ENCODE measurements at regions not wholly inside any gene's neighbourhood (a gene's known extent, or its start where the extent isn't known, plus 50 kb on each side); places are given as distances from the start of the nearest gene placed in this dataset.

DNA sequence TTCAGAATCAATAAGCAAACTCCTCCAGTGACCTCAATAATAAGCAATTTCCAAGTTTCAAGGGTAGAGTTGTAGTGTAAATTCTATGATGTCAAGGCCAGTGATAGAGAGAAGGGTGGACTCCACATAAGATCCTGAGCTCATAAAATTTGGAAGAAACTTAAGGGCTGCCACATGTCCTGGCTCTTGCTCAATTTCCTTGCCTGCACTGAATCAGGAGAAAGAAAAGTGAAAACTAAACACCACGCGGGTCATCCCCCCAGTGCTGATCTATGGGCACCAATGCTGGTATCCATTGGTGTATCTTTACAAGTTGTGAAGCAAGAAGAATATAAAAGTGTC lies 392.0 kb upstream of the INTU start:
- TF ChIP-seq, protein P1, sequence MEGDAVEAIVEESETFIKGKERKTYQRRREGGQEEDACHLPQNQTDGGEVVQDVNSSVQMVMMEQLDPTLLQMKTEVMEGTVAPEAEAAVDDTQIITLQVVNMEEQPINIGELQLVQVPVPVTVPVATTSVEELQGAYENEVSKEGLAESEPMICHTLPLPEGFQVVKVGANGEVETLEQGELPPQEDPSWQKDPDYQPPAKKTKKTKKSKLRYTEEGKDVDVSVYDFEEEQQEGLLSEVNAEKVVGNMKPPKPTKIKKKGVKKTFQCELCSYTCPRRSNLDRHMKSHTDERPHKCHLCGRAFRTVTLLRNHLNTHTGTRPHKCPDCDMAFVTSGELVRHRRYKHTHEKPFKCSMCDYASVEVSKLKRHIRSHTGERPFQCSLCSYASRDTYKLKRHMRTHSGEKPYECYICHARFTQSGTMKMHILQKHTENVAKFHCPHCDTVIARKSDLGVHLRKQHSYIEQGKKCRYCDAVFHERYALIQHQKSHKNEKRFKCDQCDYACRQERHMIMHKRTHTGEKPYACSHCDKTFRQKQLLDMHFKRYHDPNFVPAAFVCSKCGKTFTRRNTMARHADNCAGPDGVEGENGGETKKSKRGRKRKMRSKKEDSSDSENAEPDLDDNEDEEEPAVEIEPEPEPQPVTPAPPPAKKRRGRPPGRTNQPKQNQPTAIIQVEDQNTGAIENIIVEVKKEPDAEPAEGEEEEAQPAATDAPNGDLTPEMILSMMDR (IDR thresholded peaks at IDR 0.05) = no peak

DNA sequence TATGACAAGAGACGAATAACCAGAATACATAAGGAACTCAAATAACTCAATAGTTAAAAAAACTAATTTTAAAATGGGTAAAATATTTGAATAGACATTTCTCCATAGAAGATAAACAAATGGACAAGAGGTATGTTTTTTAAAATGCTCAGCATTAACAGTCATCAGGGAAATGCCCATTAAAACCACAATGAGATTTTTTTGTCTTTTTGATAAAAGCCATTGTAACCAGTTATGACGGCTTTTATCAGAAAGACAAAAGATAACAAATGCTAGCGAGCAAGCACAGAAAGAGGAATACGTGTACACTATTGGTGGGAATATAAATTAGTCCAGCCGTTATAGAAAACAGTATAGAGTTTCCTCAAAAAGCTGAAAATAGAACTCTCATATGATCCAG lies 388.2 kb upstream of the INTU start:
- TF ChIP-seq, protein P1 (IDR thresholded peaks at IDR 0.05) = no peak

DNA sequence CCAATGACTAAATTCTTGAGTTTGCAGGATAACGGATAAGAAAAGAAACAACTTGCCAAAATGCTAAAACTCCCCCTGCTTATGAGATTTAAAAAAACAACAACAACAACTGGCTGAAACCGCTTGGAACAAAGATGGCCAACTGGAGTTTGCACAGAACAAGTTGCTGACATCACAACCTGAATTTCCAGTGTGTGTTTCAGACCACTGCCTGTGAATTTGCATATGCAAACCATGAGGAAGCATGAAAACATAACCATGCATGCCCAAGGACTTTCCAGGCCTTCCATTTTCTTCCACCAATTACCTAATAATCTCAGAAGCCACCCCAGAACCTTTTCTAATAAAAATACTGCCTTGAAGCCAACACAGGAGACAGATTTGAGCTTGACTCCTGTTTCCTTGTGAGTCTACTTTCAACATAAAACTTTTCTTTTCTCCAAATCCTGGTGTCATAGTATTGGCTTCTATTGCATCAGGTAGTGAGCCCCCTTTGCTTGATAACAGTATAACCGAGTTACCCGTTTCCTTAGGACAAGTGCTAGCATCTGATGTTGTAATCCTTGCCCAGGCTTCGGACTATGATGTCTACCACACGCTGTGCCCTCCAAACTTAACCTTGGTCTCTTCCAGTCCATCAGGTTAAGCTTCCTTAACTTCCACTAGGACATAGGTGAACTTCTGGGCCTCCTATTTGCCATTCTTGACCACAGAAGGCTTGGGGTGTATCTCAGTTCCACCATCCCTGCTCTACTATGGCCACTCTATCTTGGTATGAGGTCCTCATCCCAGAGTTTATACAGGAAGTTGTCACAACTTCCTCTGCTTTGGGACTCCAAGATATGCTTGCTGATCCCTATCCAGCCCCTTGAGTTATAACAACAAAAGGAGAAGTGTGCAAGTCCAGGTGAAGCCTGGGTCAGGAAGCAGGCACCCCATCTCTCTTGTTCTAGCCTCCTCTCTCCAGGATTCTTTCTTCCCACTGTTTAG lies 385.5 kb upstream of the INTU start:
- TF ChIP-seq, protein P1 (IDR thresholded peaks at IDR 0.05) = no peak

DNA sequence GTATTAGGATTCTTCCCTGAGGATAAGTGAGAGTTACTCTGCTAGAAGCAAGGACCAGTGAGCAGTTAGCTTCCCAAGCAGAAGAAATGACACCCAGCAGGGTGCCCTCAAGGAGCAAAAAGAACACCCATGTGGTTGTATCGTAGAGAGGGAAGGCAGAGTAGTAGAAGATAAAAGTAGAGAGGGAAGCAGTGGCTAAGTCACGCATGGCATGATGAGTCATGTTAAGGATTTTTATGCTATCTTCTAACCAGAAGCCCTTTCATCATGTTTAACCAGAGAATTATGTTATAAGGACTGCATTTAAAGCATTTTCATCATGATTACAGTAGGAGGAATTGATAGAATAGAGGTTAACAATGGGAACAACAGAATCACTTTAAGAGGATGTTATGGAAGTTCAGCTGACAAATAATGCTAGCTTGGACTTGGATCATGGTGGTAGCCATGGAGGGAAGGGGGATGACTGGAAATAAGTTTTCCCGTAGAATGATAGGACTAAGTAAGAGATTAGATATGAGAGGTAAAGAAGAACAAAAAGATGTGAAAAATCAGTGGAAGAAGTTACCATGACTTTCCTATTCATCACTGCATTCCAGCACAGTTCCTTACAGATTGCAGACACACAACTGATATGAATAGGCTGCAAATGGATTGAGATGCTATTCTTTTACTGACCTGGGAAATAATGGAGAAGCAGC lies 383.5 kb upstream of the INTU start:
- TF ChIP-seq, protein P1 (IDR thresholded peaks at IDR 0.05) = no peak

DNA sequence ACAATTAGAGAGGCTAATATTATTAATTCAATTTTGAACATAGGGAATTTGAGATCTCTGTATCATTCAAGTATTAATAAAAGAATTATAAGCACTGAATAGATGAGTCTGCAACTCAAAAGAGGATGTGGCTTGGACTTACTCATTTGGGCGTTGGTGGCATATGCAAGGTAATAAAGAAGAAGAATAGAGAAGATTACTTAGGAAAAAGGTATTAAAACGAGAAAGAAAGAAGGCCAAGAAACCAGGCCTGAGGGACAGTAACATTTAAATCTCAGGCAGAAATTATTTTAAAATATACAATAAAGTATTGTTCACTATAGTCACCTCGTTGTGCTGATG lies 383.0 kb upstream of the INTU start:
- TF ChIP-seq, protein P1 (IDR thresholded peaks at IDR 0.05) = no peak

DNA sequence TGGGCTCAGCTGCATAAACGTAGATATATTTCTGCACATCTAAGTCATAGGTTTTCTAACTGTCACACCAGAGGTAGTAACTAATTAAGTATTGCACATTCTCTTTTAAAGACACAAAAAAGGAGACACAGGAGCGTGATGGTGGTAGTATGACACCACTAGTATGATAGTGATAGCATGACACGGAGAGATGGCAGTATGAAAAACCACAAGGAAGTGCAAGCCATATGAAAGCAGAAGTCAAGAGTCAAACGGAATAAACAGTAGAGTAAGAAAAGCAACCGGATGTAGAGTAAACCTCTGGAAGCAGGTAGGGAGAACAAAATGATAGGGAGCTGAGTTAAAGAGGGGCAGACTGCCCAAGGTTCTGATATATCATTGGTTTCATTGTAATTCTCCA lies 382.2 kb upstream of the INTU start:
- TF ChIP-seq, protein P1 (IDR thresholded peaks at IDR 0.05) = no peak

DNA sequence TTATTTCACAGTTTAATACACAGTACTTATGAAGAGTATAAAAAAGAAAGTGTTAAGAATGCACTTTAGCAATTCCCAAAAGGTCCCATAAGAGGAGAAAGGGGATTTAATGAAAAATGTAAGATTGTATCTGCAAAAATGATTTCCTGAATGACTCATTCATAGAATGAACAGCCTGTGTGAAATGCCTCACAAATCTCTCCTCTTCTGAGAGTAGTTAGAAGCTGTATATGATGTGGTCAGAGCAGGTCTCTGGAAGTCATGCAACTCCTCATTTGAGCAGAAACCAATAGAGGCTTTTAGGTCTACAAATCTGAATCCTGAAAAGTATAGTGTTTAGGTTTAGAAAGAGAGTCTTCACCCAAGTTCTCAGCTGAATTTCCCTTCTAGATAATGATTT lies 381.3 kb upstream of the INTU start:
- TF ChIP-seq, protein P1 (IDR thresholded peaks at IDR 0.05) = no peak
